ENCODE measurements at regions not wholly inside any gene's neighbourhood (a gene's known extent, or its start where the extent isn't known, plus 50 kb on each side); places are given as distances from the start of the nearest gene placed in this dataset.

DNA sequence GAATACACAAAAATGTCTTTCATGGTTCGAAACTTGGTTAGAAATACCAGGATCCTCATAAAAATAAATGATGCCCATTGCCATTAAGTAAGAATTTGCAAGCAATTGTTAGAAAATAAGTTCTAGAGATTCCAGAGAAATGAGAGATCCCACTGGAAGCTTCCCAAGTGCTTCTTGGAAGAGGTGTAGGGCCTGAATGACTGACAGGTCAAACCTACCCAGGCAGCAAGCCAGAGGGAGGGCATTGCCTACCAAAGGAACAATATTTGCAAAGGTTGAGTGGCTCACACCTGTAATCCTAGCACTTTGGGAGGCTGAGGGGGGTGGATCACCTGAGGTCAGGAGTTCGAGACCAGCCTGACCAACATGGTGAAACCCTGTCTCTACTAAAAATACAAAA, 777.0 kb upstream of the WWC1 start:
- DNase-seq (ENCODE audit: low spot score): no peak
- no peak overlapping the region for H3K4me3 ChIP-seq (ENCODE audit: low read depth in 1 of 3, low read length in 3 of 3)
- no peak overlapping the region for H3K27ac ChIP-seq (ENCODE audit: low read depth in 1 of 2, low read length in 2 of 2)
- H3K9me3 ChIP-seq (ENCODE audit: control insufficient read depth in 4 of 4, low read length in 3 of 4): no peaks in the 10 kb centered on the region
- no peaks in the 10 kb centered on the region for H3K27me3 ChIP-seq (ENCODE audit: control insufficient read depth in 4 of 4, insufficient read depth in 4 of 4, low read length in 3 of 4)
- no peaks in the 10 kb centered on the region for H3K36me3 ChIP-seq (ENCODE audit: control insufficient read depth in 4 of 4, insufficient read depth in 3 of 4, low read depth in 1 of 4, low read length in 3 of 4)
- TF ChIP-seq FOXA2 (IDR thresholded peaks at IDR 0.05): no peak
- TF ChIP-seq HNF4A (conservative IDR thresholded peaks at IDR 0.05): no peak
- TF ChIP-seq JUND (IDR thresholded peaks at IDR 0.05): no peak
- TF ChIP-seq TAF1 (conservative IDR thresholded peaks at IDR 0.05): no peak
- no peak for TF ChIP-seq GABPA (IDR thresholded peaks at IDR 0.05 in 1 of 2, conservative IDR thresholded peaks at IDR 0.05 in 1 of 2)
- no peak for TF ChIP-seq YY1 (IDR thresholded peaks at IDR 0.05)
- TF ChIP-seq SP1 (IDR thresholded peaks at IDR 0.05): no peak
- no peak for TF ChIP-seq RXRA (IDR thresholded peaks at IDR 0.05)
- WGBS: 87% methylated on average over 2 of the region's 2 CpGs
- peaks cover 0 to 9% (median 4%) of the 10 kb centered on the region in 4 donors for H3K4me1 ChIP-seq (ENCODE audit: control insufficient read depth in 4 of 4, insufficient read depth in 4 of 4, low read length in 3 of 4)
- H3K9ac ChIP-seq (ENCODE audit: low read depth in 1 of 2, low read length in 2 of 2): no peak overlapping the region

DNA sequence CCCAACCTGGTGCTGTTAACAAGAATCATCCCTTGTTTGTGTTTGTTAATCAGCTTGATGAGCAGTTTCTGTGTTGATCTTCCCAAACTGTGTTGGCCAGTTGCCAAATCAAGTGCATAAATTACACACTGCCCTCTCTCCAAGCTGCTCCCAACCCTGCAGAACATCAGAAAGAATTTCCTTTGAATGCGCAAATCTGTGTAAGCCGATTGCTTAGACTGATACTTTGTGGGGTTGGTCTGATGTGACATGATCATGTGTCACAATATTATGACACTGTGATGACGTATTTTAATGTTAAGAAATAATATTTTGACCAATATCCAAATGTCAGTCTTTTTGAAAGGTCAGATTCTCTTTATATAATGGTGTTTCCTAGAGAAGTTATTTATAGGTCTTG, 766.4 kb upstream of the WWC1 start:
- no peaks in the 10 kb centered on the region for H3K27me3 ChIP-seq (ENCODE audit: control insufficient read depth in 4 of 4, insufficient read depth in 4 of 4, low read length in 3 of 4)
- DNase-seq (ENCODE audit: low spot score): no peak
- no peak overlapping the region for H3K9ac ChIP-seq (ENCODE audit: low read depth in 1 of 2, low read length in 2 of 2)
- H3K4me3 ChIP-seq (ENCODE audit: low read depth in 1 of 3, low read length in 3 of 3): no peak overlapping the region
- no peaks in the 10 kb centered on the region for H3K36me3 ChIP-seq (ENCODE audit: control insufficient read depth in 4 of 4, insufficient read depth in 3 of 4, low read depth in 1 of 4, low read length in 3 of 4)
- peaks cover 0 to 2% (median 0%) of the 10 kb centered on the region in 4 donors for H3K9me3 ChIP-seq (ENCODE audit: control insufficient read depth in 4 of 4, low read length in 3 of 4)
- TF ChIP-seq JUND (IDR thresholded peaks at IDR 0.05): no peak
- TF ChIP-seq RXRA (IDR thresholded peaks at IDR 0.05): no peak
- TF ChIP-seq, protein P1, sequence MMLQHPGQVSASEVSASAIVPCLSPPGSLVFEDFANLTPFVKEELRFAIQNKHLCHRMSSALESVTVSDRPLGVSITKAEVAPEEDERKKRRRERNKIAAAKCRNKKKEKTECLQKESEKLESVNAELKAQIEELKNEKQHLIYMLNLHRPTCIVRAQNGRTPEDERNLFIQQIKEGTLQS (IDR thresholded peaks at IDR 0.05): no peak
- TF ChIP-seq, protein P2, sequence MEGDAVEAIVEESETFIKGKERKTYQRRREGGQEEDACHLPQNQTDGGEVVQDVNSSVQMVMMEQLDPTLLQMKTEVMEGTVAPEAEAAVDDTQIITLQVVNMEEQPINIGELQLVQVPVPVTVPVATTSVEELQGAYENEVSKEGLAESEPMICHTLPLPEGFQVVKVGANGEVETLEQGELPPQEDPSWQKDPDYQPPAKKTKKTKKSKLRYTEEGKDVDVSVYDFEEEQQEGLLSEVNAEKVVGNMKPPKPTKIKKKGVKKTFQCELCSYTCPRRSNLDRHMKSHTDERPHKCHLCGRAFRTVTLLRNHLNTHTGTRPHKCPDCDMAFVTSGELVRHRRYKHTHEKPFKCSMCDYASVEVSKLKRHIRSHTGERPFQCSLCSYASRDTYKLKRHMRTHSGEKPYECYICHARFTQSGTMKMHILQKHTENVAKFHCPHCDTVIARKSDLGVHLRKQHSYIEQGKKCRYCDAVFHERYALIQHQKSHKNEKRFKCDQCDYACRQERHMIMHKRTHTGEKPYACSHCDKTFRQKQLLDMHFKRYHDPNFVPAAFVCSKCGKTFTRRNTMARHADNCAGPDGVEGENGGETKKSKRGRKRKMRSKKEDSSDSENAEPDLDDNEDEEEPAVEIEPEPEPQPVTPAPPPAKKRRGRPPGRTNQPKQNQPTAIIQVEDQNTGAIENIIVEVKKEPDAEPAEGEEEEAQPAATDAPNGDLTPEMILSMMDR (IDR thresholded peaks at IDR 0.05; ENCODE audit: low read depth, low read length, missing input control): no peak
- TF ChIP-seq, protein P3, sequence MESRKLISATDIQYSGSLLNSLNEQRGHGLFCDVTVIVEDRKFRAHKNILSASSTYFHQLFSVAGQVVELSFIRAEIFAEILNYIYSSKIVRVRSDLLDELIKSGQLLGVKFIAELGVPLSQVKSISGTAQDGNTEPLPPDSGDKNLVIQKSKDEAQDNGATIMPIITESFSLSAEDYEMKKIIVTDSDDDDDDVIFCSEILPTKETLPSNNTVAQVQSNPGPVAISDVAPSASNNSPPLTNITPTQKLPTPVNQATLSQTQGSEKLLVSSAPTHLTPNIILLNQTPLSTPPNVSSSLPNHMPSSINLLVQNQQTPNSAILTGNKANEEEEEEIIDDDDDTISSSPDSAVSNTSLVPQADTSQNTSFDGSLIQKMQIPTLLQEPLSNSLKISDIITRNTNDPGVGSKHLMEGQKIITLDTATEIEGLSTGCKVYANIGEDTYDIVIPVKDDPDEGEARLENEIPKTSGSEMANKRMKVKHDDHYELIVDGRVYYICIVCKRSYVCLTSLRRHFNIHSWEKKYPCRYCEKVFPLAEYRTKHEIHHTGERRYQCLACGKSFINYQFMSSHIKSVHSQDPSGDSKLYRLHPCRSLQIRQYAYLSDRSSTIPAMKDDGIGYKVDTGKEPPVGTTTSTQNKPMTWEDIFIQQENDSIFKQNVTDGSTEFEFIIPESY (IDR thresholded peaks at IDR 0.05): no peak
- no peak for TF ChIP-seq HNF4A (conservative IDR thresholded peaks at IDR 0.05)
- no peak for TF ChIP-seq FOXA2 (IDR thresholded peaks at IDR 0.05)
- TF ChIP-seq GABPA (IDR thresholded peaks at IDR 0.05 in 1 of 2, conservative IDR thresholded peaks at IDR 0.05 in 1 of 2): no peak
- no peak for TF ChIP-seq TAF1 (conservative IDR thresholded peaks at IDR 0.05)
- TF ChIP-seq YY1 (IDR thresholded peaks at IDR 0.05): no peak
- TF ChIP-seq, protein P4, sequence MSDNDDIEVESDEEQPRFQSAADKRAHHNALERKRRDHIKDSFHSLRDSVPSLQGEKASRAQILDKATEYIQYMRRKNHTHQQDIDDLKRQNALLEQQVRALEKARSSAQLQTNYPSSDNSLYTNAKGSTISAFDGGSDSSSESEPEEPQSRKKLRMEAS (IDR thresholded peaks at IDR 0.05): no peak
- no peak for TF ChIP-seq EGR1 (IDR thresholded peaks at IDR 0.05; ENCODE audit: low read depth in 2 of 2)
- no peak for TF ChIP-seq RAD21 (IDR thresholded peaks at IDR 0.05)
- TF ChIP-seq, protein P5, sequence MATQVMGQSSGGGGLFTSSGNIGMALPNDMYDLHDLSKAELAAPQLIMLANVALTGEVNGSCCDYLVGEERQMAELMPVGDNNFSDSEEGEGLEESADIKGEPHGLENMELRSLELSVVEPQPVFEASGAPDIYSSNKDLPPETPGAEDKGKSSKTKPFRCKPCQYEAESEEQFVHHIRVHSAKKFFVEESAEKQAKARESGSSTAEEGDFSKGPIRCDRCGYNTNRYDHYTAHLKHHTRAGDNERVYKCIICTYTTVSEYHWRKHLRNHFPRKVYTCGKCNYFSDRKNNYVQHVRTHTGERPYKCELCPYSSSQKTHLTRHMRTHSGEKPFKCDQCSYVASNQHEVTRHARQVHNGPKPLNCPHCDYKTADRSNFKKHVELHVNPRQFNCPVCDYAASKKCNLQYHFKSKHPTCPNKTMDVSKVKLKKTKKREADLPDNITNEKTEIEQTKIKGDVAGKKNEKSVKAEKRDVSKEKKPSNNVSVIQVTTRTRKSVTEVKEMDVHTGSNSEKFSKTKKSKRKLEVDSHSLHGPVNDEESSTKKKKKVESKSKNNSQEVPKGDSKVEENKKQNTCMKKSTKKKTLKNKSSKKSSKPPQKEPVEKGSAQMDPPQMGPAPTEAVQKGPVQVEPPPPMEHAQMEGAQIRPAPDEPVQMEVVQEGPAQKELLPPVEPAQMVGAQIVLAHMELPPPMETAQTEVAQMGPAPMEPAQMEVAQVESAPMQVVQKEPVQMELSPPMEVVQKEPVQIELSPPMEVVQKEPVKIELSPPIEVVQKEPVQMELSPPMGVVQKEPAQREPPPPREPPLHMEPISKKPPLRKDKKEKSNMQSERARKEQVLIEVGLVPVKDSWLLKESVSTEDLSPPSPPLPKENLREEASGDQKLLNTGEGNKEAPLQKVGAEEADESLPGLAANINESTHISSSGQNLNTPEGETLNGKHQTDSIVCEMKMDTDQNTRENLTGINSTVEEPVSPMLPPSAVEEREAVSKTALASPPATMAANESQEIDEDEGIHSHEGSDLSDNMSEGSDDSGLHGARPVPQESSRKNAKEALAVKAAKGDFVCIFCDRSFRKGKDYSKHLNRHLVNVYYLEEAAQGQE (IDR thresholded peaks at IDR 0.05): no peak
- no peak for TF ChIP-seq SP1 (IDR thresholded peaks at IDR 0.05)
- no peak for TF ChIP-seq HNF4G (IDR thresholded peaks at IDR 0.05)
- TF ChIP-seq FOXA1 (IDR thresholded peaks at IDR 0.05): no peak
- no peak for TF ChIP-seq NR2F2 (IDR thresholded peaks at IDR 0.05)
- no peaks in the 10 kb centered on the region for H3K4me1 ChIP-seq (ENCODE audit: control insufficient read depth in 4 of 4, insufficient read depth in 4 of 4, low read length in 3 of 4)
- 76% methylated on average over 3 of the region's 3 CpGs for WGBS
- H3K27ac ChIP-seq (ENCODE audit: low read depth in 1 of 2, low read length in 2 of 2): no peak overlapping the region

Measured in liver (tissue), 8 donors.